ENCODE measurements at regions not wholly inside any gene's neighbourhood (a gene's known extent, or its start where the extent isn't known, plus 50 kb on each side); places are given as distances from the start of the nearest gene placed in this dataset.

DNA sequence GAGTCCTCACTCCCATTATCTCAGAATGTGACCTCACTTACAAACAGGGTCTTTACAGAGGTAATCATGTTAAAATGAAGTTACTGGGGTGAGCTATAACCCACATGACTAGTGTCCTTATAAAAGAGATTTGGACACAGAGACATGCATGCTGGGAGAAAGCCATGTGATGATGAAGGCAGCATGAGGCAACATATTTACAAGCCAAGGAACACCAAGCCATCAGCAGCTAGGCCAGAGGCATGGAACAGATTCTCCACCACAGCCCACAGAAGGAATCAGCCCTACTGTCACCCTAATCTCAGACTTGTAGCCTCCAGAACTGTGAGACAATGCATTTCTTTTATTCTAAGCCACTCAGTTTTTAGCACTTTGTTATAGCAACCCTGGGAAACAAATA lies 171.9 kb downstream of the EN1 start:
- Histone ChIP-seq H3K4me1 (replicated peaks in 1 of 2; ENCODE audit: control insufficient read depth in 2 of 2, insufficient read depth in 2 of 2, low read length in 2 of 2) (peaks cover 3 to 12% of the 10 kb centered on the region in 2 experiments; a peak in 3 of 5 replicates), H3K27me3 (ENCODE audit: control insufficient read depth in 2 of 2, insufficient read depth in 2 of 2, low read length in 2 of 2) (peaks cover 0 to 13% of the 10 kb centered on the region in 2 experiments; a peak in 3 of 5 replicates), H4K20me1 (replicated peaks; ENCODE audit: control insufficient read depth, insufficient read depth, low read length) (no peaks in the 10 kb centered on the region), H3K36me3 (ENCODE audit: control insufficient read depth, insufficient read depth, low read length) (no peaks in the 10 kb centered on the region), H3K79me2 (ENCODE audit: control insufficient read depth, insufficient read depth, low read length) (no peaks in the 10 kb centered on the region), H3K9me3 (replicated peaks; ENCODE audit: control insufficient read depth, insufficient read depth, low read depth, low read length) (no peaks in the 10 kb centered on the region), H3K27ac (ENCODE audit: extremely low read depth, low read depth, low read length) (no peak overlapping the region), H2AFZ (ENCODE audit: low read depth, low read length) (no peak overlapping the region), H3K4me3 (no peak overlapping the region), H3K9ac (ENCODE audit: insufficient read depth in 1 of 2, low read depth in 2 of 2, low read length in 2 of 2) (no peak overlapping the region), H3K9me1 (ENCODE audit: control insufficient read depth, insufficient read depth, low read length) (no peaks in the 10 kb centered on the region), H3K4me2 (ENCODE audit: insufficient read depth, low read length) (no peak overlapping the region)
- CTCF ChIA-PET (ENCODE audit: low intra/inter-chr PET ratio): no interaction called here
- no peak for FAIRE-seq
- no peak for ATAC-seq
- POLR2A ChIA-PET: no interaction called here
- in situ Hi-C loops (cut with MboI) (no loop called here), intact Hi-C loops (cut with micrococcal nuclease) (no loop called here)
- no peak for DNase-seq (ENCODE audit: extremely low read depth in 1 of 4, low spot score in 3 of 4)
- TF ChIP-seq SAFB (IDR thresholded peaks at IDR 0.05; ENCODE audit: borderline replicate concordance, low read depth, low read length) (no peak), ZNF79 (CRISPR knock-in tag; IDR thresholded peaks at IDR 0.05; ENCODE audit: low read depth) (no peak), TAF15 (IDR thresholded peaks at IDR 0.05; ENCODE audit: low read depth, low read length) (no peak), HNRNPUL1 (IDR thresholded peaks at IDR 0.05; ENCODE audit: low read length) (no peak), NKRF (IDR thresholded peaks at IDR 0.05; ENCODE audit: borderline replicate concordance) (no peak), NCOA6 (IDR thresholded peaks at IDR 0.05) (no peak), NONO (IDR thresholded peaks at IDR 0.05; ENCODE audit: low read depth in 2 of 2, low read length in 1 of 2) (no peak), CXXC5 (CRISPR knock-in tag; IDR thresholded peaks at IDR 0.05) (no peak), CHD2 (IDR thresholded peaks at IDR 0.05; ENCODE audit: low read depth, low read length) (no peak), IFI16 (CRISPR knock-in tag; IDR thresholded peaks at IDR 0.05) (no peak), MAFF (IDR thresholded peaks at IDR 0.05; ENCODE audit: low read length) (no peak), FIP1L1 (IDR thresholded peaks at IDR 0.05; ENCODE audit: low read depth, low read length, poor library complexity, severe bottlenecking) (no peak), HDAC3 (IDR thresholded peaks at IDR 0.05; ENCODE audit: borderline replicate concordance, partially characterized antibody) (no peak), CREM (IDR thresholded peaks at IDR 0.05; ENCODE audit: low read depth) (no peak), NFIX (CRISPR knock-in tag; IDR thresholded peaks at IDR 0.05; ENCODE audit: low read depth) (no peak), GABPA (tag; conservative IDR thresholded peaks at IDR 0.05; ENCODE audit: low read depth) (no peak), U2AF1 (optimal IDR thresholded peaks at IDR 0.05; ENCODE audit: low read depth, low read length) (no peak), CREB1 (IDR thresholded peaks at IDR 0.05) (no peak), CREB1 (CRISPR knock-in tag; IDR thresholded peaks at IDR 0.05) (no peak)
- BruUV-seq (replicated peaks): no TSS peak

Measured in K562 (cell line).